ENCODE measurements at regions not wholly inside any gene's neighbourhood (a gene's known extent, or its start where the extent isn't known, plus 50 kb on each side); places are given as distances from the start of the nearest gene placed in this dataset.

DNA sequence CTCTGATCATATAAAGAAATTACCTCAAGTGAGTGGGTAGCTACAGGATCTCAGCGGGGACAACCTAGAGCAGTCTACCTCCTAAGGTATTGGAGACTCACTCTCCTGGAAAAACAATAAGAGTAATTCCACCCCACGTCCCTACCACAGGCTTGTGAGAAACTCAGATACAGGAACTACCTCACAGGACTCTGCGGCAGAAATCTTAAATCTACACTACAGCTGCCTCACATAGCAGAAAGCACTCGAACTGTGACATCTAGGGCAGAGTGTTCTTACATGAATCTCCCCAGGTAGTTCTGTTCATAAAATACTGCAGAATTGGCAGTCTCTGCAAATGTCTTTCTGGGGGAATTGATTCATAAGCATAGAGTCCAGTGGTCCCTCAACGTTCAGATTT is 382.9 kb upstream of the IL12A start:
- no peak overlapping the region for H3K4me3 ChIP-seq (ENCODE audit: low read depth, low read length)
- TF ChIP-seq, protein P1, sequence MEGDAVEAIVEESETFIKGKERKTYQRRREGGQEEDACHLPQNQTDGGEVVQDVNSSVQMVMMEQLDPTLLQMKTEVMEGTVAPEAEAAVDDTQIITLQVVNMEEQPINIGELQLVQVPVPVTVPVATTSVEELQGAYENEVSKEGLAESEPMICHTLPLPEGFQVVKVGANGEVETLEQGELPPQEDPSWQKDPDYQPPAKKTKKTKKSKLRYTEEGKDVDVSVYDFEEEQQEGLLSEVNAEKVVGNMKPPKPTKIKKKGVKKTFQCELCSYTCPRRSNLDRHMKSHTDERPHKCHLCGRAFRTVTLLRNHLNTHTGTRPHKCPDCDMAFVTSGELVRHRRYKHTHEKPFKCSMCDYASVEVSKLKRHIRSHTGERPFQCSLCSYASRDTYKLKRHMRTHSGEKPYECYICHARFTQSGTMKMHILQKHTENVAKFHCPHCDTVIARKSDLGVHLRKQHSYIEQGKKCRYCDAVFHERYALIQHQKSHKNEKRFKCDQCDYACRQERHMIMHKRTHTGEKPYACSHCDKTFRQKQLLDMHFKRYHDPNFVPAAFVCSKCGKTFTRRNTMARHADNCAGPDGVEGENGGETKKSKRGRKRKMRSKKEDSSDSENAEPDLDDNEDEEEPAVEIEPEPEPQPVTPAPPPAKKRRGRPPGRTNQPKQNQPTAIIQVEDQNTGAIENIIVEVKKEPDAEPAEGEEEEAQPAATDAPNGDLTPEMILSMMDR (IDR thresholded peaks at IDR 0.05; ENCODE audit: low read depth, low read length, missing control alignments) = no peak
- no peak for DNase-seq (ENCODE audit: low read depth)

DNA sequence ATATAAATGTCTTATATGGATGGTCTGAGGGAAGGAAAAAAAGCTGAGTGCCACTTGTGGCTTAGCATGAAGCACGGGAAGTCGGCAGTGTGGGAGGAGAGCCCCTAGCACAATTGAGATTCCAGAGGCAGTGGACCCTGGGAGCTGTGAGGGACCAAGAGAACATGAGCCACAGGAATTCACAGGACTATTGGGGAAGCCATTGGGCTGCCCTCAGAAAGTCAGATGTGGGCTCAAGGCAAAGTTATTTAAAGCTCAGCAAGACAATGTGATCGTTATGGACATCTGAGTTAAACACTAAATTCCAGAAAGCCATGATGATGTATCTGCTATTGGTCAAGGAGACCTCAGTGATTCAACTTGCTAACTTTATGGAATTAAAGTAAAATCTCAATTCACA is 380.8 kb upstream of the IL12A start:
- TF ChIP-seq, protein P1 (IDR thresholded peaks at IDR 0.05; ENCODE audit: low read depth, low read length, missing control alignments) = no peak
- no peak for DNase-seq (ENCODE audit: low read depth)
- no peak overlapping the region for H3K4me3 ChIP-seq (ENCODE audit: low read depth, low read length)

DNA sequence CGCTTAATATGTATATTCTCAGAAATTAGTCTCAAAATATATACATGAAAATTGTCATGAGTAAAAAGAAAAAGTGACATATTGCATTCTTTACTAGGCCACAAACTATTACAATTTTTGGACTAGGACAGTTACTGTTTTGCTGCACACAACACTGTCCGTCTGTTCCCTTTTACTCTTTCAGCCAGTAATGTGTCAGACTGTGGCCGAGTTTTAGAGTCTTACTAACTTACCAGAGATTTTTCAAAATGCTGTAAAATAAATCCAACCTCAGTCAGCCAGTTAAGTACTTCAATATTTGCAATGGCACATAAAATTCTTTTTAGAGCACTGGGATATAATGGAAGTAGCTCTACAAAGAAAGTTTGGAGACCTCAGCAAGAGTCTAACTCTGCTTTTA is 380.3 kb upstream of the IL12A start:
- no peak overlapping the region for H3K4me3 ChIP-seq (ENCODE audit: low read depth, low read length)
- no peak for DNase-seq (ENCODE audit: low read depth)
- TF ChIP-seq, protein P1 (IDR thresholded peaks at IDR 0.05; ENCODE audit: low read depth, low read length, missing control alignments) = no peak

DNA sequence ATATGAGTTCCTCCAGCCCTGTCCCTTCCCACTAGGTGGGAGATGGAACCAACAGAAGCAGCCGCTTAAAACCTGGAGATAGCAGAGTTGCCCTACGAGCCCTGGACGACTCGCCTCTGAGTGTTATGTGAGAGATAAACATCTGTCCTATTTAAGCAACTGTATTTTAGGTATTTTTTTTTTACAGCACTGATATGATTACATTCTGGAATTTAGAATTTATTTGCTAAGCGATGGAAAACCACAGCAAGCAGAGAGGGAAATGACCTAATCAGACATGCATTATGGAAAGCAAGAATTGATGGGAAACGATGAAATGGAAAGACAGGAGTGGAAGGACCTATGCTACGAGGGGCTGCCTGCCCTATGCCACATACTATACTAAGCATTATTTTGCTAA is 379.0 kb upstream of the IL12A start:
- no peak overlapping the region for H3K4me3 ChIP-seq (ENCODE audit: low read depth, low read length)
- TF ChIP-seq, protein P1 (IDR thresholded peaks at IDR 0.05; ENCODE audit: low read depth, low read length, missing control alignments) = no peak
- DNase-seq (ENCODE audit: low read depth) = no peak

DNA sequence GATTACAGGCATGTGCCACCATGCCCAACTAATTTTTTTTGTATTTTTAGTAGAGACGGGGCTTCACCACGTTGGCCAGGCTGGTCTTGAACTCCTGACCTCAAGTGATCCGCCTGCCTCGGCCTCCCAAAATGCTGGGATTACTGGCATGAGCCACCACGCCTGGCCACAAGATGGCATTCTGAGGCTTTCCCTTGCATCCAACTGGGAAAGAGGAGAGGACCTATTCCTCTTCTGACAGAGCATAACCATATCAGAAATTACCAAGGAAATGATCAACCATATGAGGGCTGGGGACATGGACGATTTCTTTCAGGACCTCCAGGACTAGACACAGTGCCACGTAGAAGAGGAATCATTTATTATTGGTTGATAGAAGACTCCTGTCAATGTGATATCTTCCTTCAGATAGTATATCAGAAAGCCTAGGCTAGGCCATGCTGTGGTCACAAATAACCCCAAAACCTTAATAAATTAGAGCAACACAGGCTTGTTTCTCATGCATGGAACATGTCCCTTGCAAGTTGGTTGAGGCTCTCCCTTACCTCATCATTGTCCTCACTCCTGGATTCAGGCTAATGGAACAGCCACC is 372.3 kb upstream of the IL12A start:
- TF ChIP-seq, protein P1 (IDR thresholded peaks at IDR 0.05; ENCODE audit: low read depth, low read length, missing control alignments) = no peak
- DNase-seq (ENCODE audit: low read depth) = no peak
- no peak overlapping the region for H3K4me3 ChIP-seq (ENCODE audit: low read depth, low read length)

DNA sequence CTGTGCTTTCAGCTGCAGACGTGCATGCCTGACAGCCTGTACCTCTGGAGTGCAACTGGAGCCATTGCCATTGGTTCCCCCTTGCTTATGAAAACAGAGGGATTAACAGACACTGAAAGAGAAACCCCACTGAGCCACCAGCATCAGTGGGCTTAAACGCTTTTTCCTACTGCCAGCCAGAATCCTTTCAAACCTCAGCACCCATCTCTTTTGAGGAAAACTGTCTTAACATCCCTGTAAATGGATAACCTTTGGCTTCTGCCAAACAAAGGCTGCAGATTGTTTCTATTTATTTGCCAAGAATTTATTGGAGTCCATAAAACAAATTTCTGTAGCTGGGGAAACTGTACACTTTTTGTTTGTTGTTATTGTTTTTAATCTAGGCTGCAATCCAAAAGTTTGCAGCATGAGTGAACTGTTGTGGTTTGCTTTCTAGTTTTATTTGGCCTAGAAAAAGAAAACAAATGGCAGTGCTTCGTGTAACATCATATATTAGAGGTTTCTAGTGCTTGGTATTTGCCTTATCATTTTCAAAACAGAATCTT is 369.2 kb upstream of the IL12A start:
- DNase-seq (ENCODE audit: low read depth) = no peak
- TF ChIP-seq, protein P1 (IDR thresholded peaks at IDR 0.05; ENCODE audit: low read depth, low read length, missing control alignments) = no peak

DNA sequence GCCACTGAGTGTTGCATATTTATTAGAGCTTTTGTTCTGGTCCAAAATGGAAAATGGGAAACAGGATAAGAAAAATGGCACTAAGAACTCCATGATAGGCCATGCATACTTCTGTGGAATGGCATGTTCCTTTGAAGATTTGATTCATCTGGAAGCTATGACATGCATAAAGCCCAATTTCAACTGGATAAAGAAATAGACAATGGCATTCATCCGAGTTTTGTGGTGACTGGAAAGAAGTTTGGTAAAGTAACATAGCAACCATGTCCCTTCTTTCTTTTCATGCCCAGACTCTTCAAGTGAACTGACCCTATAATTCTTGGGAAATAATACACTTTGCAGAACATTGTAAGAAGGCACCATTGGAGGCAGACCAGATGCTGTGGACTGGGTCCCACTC is 368.4 kb upstream of the IL12A start:
- TF ChIP-seq, protein P1 (IDR thresholded peaks at IDR 0.05; ENCODE audit: low read depth, low read length, missing control alignments) = no peak
- no peak for DNase-seq (ENCODE audit: low read depth)

More for the DNA sequence above, 369.2 kb upstream of the IL12A start:
- H3K4me3 ChIP-seq (ENCODE audit: low read depth, low read length) = no peak overlapping the region

More for the DNA sequence above, 368.4 kb upstream of the IL12A start:
- no peak overlapping the region for H3K4me3 ChIP-seq (ENCODE audit: low read depth, low read length)

Data from GM12864 (cell line).